K562 (cell line): ENCODE measurements at regions not wholly inside any gene's neighbourhood (a gene's known extent, or its start where the extent isn't known, plus 50 kb on each side); places are given as distances from the start of the nearest gene placed in this dataset.

Experiments used
- POLR2A ChIP-seq: fragments of 450-650 bp; conservative IDR thresholded peaks from 2 replicates; pipeline ENCODE4 v1.6.1; 2016
- ZNF699 ChIP-seq: fragments of 250-450 bp; sonication (Bioruptor Pico); IDR thresholded peaks from 2 replicates; pipeline ENCODE4 v1.8.0; 2021; ENCODE audit warnings: mild to moderate bottlenecking, moderate library complexity; ENCODE audit not compliant: insufficient replicate concordance

GRCh38 chr17:34841467-34841866 lies 119.8 kb downstream of the CCT6B start:
- TF ChIP-seq POLR2A: no peak
- TF ChIP-seq ZNF699: no peak
